Right atrium auricular region (tissue), 2 donors: ENCODE measurements at regions not wholly inside any gene's neighbourhood (a gene's known extent, or its start where the extent isn't known, plus 50 kb on each side); places are given as distances from the start of the nearest gene placed in this dataset.
"Not testable (repeated sequence)": the region's sequence is repeated elsewhere in the genome, so short reads cannot be mapped to it uniquely, and the experiment has no call there.

Source experiments
- DNase-seq: peaks from one replicate; pipeline ENCODE4 v3.0.0-alpha.2; 2019; ENCODE audit warnings: low spot score
- H3K27ac ChIP-seq, 2 donors: fragments of 200-600 bp; sonication (generic); 1 replicate in 1 of 2; 2 replicates in 1 of 2; pipeline ENCODE4 v1.5.1; 2016 to 2019
- H3K27me3 ChIP-seq, 2 donors: fragments of 200-600 bp; sonication (generic); one replicate each; pipeline versions ENCODE4 v1.5.1 to v1.6.0; 2017 to 2019
- H3K36me3 ChIP-seq: fragments of 200-600 bp; sonication (generic); one replicate; pipeline ENCODE4 v1.5.1; 2016
- H3K4me1 ChIP-seq, 2 donors: fragments of 200-600 bp; sonication (generic); one replicate each; pipeline versions ENCODE4 v1.5.1 to v1.6.0; 2017 to 2019
- H3K4me3 ChIP-seq, 2 donors: fragments of 200-600 bp; sonication (generic); 1 replicate in 1 of 2; 2 replicates in 1 of 2; pipeline ENCODE4 v1.5.1; 2017 to 2019; ENCODE audit warnings: mild to moderate bottlenecking in 1 of 2, moderate library complexity in 1 of 2
- H3K9me3 ChIP-seq, 2 donors: fragments of 200-600 bp; sonication (generic); one replicate each; pipeline ENCODE4 v1.5.1; 2019
- CTCF ChIP-seq, 2 donors: fragments of 200-600 bp; sonication (generic); IDR thresholded peaks; one replicate each; pipeline ENCODE4 v1.5.1; 2019; ENCODE audit warnings: antibody characterized with exemption in 2 of 2

- Histone ChIP-seq H3K9me3 (no peaks in the 10 kb centered on the region), H3K27me3 (no peaks in the 10 kb centered on the region), H3K4me3 (no peak overlapping the region), H3K36me3 (no peaks in the 10 kb centered on the region), H3K27ac (no peak overlapping the region), H3K4me1 (no peaks in the 10 kb centered on the region)
- no peak for TF ChIP-seq CTCF (IDR thresholded peaks at IDR 0.05)
- no peak for DNase-seq
Observed at GRCh38 chr4:155037031-155037430, 171.4 kb upstream of the NPY2R start.

- TF ChIP-seq CTCF (IDR thresholded peaks at IDR 0.05), result no peak
- no peaks in the 10 kb centered on the region for H3K4me1 ChIP-seq
- no peak for DNase-seq
- H3K9me3 ChIP-seq, result no peaks in the 10 kb centered on the region
- H3K27me3 ChIP-seq, result no peaks in the 10 kb centered on the region
- H3K4me3 ChIP-seq, result no peak overlapping the region
- H3K36me3 ChIP-seq, result no peaks in the 10 kb centered on the region
- H3K27ac ChIP-seq, result no peak overlapping the region
Observed at GRCh38 chr4:155038459-155038858, 170.0 kb upstream of the NPY2R start.

- DNase-seq, result no peak
- H3K9me3 ChIP-seq, result no peaks in the 10 kb centered on the region
- no peaks in the 10 kb centered on the region for H3K27me3 ChIP-seq
- no peak for TF ChIP-seq CTCF (IDR thresholded peaks at IDR 0.05)
- H3K4me3 ChIP-seq, result no peak overlapping the region
- H3K36me3 ChIP-seq, result no peaks in the 10 kb centered on the region
- H3K27ac ChIP-seq, result no peak overlapping the region
- H3K4me1 ChIP-seq, result no peaks in the 10 kb centered on the region
Observed at GRCh38 chr4:155039162-155039561, 169.3 kb upstream of the NPY2R start.

- H3K4me3 ChIP-seq, result no peak overlapping the region
- no peaks in the 10 kb centered on the region for H3K27me3 ChIP-seq
- no peaks in the 10 kb centered on the region for H3K9me3 ChIP-seq
- TF ChIP-seq CTCF (IDR thresholded peaks at IDR 0.05), result no peak
- no peak for DNase-seq
- H3K36me3 ChIP-seq, result no peaks in the 10 kb centered on the region
- no peak overlapping the region for H3K27ac ChIP-seq
- H3K4me1 ChIP-seq, result no peaks in the 10 kb centered on the region
Observed at GRCh38 chr4:155040031-155040430, 168.4 kb upstream of the NPY2R start.

- Histone ChIP-seq H3K4me1 (no peaks in the 10 kb centered on the region), H3K27ac (no peak overlapping the region), H3K36me3 (no peaks in the 10 kb centered on the region), H3K4me3 (no peak overlapping the region), H3K9me3 (no peaks in the 10 kb centered on the region), H3K27me3 (no peaks in the 10 kb centered on the region)
- no peak for TF ChIP-seq CTCF (IDR thresholded peaks at IDR 0.05)
- DNase-seq, result no peak
Observed at GRCh38 chr4:155042014-155042413, 166.4 kb upstream of the NPY2R start.

GRCh38 chr4:155044251-155044650 lies 164.2 kb upstream of the NPY2R start:
- not testable (repeated sequence) for H3K36me3 ChIP-seq, H3K27me3 ChIP-seq, H3K4me1 ChIP-seq, DNase-seq, H3K27ac ChIP-seq, H3K9me3 ChIP-seq, H3K4me3 ChIP-seq
